LoVo (cell line): ENCODE measurements at regions not wholly inside any gene's neighbourhood (a gene's known extent, or its start where the extent isn't known, plus 50 kb on each side); places are given as distances from the start of the nearest gene placed in this dataset.

Experiments used
- DNase-seq: peaks from one replicate; pipeline ENCODE4 v3.0.0-alpha.2; 2016; ENCODE audit warnings: low spot score

GRCh38 chr13:83332751-83333150 lies 549.5 kb downstream of the SLITRK1 start:
- no peak for DNase-seq

GRCh38 chr13:83327091-83327490 lies 555.2 kb downstream of the SLITRK1 start:
- no peak for DNase-seq

- DNase-seq, result no peak
These were observed 557.0 kb downstream of the SLITRK1 start for GRCh38 chr13:83325125-83325853.

- no peak for DNase-seq
These were observed 570.2 kb downstream of the SLITRK1 start for GRCh38 chr13:83311886-83312577.

- no peak for DNase-seq
These were observed 583.7 kb downstream of the SLITRK1 start for GRCh38 chr13:83298617-83299016.

- no peak for DNase-seq
These were observed 584.5 kb downstream of the SLITRK1 start for GRCh38 chr13:83297586-83298290.

GRCh38 chr13:83295686-83296085 lies 586.6 kb downstream of the SLITRK1 start:
- DNase-seq, result no peak

GRCh38 chr13:83286737-83287136 lies 595.5 kb downstream of the SLITRK1 start:
- DNase-seq, result no peak

GRCh38 chr13:83281654-83282053 lies 600.6 kb downstream of the SLITRK1 start:
- no peak for DNase-seq

- DNase-seq, result no peak
These were observed 607.6 kb downstream of the SLITRK1 start for GRCh38 chr13:83274679-83275078.

- no peak for DNase-seq
These were observed 609.5 kb downstream of the SLITRK1 start for GRCh38 chr13:83272652-83273240.

GRCh38 chr13:83272076-83272475 lies 610.2 kb downstream of the SLITRK1 start:
- DNase-seq, result no peak

GRCh38 chr13:83265279-83265678 lies 617.0 kb downstream of the SLITRK1 start:
- no peak for DNase-seq

GRCh38 chr13:83248751-83249150 lies 633.5 kb downstream of the SLITRK1 start:
- no peak for DNase-seq

- no peak for DNase-seq
These were observed 649.6 kb downstream of the SLITRK1 start for GRCh38 chr13:83232626-83233025.

- no peak for DNase-seq
These were observed 652.5 kb downstream of the SLITRK1 start for GRCh38 chr13:83229574-83230305.

- DNase-seq, result no peak
These were observed 658.7 kb downstream of the SLITRK1 start for GRCh38 chr13:83223546-83223945.

- no peak for DNase-seq
These were observed 660.4 kb downstream of the SLITRK1 start for GRCh38 chr13:83221813-83222241.

GRCh38 chr13:83221256-83221655 lies 661.0 kb downstream of the SLITRK1 start:
- DNase-seq, result no peak

- no peak for DNase-seq
These were observed 662.0 kb downstream of the SLITRK1 start for GRCh38 chr13:83220241-83220640.

GRCh38 chr13:83219832-83220231 lies 662.4 kb downstream of the SLITRK1 start:
- DNase-seq, result no peak
